H1 (cell line): ENCODE measurements at regions not wholly inside any gene's neighbourhood (a gene's known extent, or its start where the extent isn't known, plus 50 kb on each side); places are given as distances from the start of the nearest gene placed in this dataset.

Source experiments
- ATF2 ChIP-seq: IDR thresholded peaks from 2 replicates; pipeline ENCODE4 v1.6.1; 2012; ENCODE audit warnings: low read length, inconsistent platforms
- BACH1 ChIP-seq: IDR thresholded peaks from 2 replicates; pipeline ENCODE4 v1.6.1; 2012; ENCODE audit warnings: low read length, improper control_type of control experiment
- CBX5 ChIP-seq: fragments of 300-800, 300-1000 bp; sonication (generic); IDR thresholded peaks from 2 replicates; pipeline ENCODE4 v1.7.1; 2016; ENCODE audit warnings: antibody characterized with exemption, low read length, low read depth
- CREB1 ChIP-seq: IDR thresholded peaks from 2 replicates; pipeline ENCODE4 v1.6.1; 2012; ENCODE audit warnings: inconsistent platforms
- EZH2 ChIP-seq: fragments of 200-600 bp; sonication (generic); IDR thresholded peaks from 2 replicates; pipeline ENCODE4 v1.7.1; 2012; ENCODE audit warnings: low read depth, mild to moderate bottlenecking, moderate library complexity, low read length, inconsistent platforms; ENCODE audit not compliant: severe bottlenecking
- GTF2F1 ChIP-seq: IDR thresholded peaks from 2 replicates; pipeline ENCODE4 v1.6.1; 2012; ENCODE audit warnings: low read depth, low read length, improper control_type of control experiment, borderline replicate concordance
- MAFK ChIP-seq: IDR thresholded peaks from 2 replicates; pipeline ENCODE4 v1.6.1; 2012; ENCODE audit warnings: low read depth, mild to moderate bottlenecking, improper control_type of control experiment, low read length
- POLR2A ChIP-seq, 2 experiments: IDR thresholded peaks; 1 replicate in 1 of 2; 2 replicates in 1 of 2; pipeline ENCODE4 v1.6.1; 2011; ENCODE audit warnings: low read depth in 2 of 2, low read length in 2 of 2, mild to moderate bottlenecking in 2 of 2; ENCODE audit errors: control extremely low read depth in 1 of 2
- SAP30 ChIP-seq: fragments of 300-600 bp; sonication (generic); IDR thresholded peaks from 2 replicates; pipeline ENCODE4 v1.7.1; 2012; ENCODE audit warnings: low read length, moderate library complexity, mild to moderate bottlenecking, inconsistent platforms; ENCODE audit not compliant: insufficient read depth, insufficient replicate concordance
- TCF12 ChIP-seq: IDR thresholded peaks from 2 replicates; pipeline ENCODE4 v1.6.1; 2011; ENCODE audit warnings: low read depth, mild to moderate bottlenecking, low read length
- TF ChIP-seq, protein P1 (sequence below): fragments of 300-600 bp; sonication (generic); IDR thresholded peaks from 2 replicates; pipeline ENCODE4 v1.7.1; 2012; ENCODE audit warnings: low read length, moderate library complexity, mild to moderate bottlenecking, inconsistent platforms; ENCODE audit not compliant: insufficient replicate concordance

GRCh38 chr12:114294303-114294685 is 111.7 kb downstream of the TBX5 start (continued):
- TF ChIP-seq, protein P1, sequence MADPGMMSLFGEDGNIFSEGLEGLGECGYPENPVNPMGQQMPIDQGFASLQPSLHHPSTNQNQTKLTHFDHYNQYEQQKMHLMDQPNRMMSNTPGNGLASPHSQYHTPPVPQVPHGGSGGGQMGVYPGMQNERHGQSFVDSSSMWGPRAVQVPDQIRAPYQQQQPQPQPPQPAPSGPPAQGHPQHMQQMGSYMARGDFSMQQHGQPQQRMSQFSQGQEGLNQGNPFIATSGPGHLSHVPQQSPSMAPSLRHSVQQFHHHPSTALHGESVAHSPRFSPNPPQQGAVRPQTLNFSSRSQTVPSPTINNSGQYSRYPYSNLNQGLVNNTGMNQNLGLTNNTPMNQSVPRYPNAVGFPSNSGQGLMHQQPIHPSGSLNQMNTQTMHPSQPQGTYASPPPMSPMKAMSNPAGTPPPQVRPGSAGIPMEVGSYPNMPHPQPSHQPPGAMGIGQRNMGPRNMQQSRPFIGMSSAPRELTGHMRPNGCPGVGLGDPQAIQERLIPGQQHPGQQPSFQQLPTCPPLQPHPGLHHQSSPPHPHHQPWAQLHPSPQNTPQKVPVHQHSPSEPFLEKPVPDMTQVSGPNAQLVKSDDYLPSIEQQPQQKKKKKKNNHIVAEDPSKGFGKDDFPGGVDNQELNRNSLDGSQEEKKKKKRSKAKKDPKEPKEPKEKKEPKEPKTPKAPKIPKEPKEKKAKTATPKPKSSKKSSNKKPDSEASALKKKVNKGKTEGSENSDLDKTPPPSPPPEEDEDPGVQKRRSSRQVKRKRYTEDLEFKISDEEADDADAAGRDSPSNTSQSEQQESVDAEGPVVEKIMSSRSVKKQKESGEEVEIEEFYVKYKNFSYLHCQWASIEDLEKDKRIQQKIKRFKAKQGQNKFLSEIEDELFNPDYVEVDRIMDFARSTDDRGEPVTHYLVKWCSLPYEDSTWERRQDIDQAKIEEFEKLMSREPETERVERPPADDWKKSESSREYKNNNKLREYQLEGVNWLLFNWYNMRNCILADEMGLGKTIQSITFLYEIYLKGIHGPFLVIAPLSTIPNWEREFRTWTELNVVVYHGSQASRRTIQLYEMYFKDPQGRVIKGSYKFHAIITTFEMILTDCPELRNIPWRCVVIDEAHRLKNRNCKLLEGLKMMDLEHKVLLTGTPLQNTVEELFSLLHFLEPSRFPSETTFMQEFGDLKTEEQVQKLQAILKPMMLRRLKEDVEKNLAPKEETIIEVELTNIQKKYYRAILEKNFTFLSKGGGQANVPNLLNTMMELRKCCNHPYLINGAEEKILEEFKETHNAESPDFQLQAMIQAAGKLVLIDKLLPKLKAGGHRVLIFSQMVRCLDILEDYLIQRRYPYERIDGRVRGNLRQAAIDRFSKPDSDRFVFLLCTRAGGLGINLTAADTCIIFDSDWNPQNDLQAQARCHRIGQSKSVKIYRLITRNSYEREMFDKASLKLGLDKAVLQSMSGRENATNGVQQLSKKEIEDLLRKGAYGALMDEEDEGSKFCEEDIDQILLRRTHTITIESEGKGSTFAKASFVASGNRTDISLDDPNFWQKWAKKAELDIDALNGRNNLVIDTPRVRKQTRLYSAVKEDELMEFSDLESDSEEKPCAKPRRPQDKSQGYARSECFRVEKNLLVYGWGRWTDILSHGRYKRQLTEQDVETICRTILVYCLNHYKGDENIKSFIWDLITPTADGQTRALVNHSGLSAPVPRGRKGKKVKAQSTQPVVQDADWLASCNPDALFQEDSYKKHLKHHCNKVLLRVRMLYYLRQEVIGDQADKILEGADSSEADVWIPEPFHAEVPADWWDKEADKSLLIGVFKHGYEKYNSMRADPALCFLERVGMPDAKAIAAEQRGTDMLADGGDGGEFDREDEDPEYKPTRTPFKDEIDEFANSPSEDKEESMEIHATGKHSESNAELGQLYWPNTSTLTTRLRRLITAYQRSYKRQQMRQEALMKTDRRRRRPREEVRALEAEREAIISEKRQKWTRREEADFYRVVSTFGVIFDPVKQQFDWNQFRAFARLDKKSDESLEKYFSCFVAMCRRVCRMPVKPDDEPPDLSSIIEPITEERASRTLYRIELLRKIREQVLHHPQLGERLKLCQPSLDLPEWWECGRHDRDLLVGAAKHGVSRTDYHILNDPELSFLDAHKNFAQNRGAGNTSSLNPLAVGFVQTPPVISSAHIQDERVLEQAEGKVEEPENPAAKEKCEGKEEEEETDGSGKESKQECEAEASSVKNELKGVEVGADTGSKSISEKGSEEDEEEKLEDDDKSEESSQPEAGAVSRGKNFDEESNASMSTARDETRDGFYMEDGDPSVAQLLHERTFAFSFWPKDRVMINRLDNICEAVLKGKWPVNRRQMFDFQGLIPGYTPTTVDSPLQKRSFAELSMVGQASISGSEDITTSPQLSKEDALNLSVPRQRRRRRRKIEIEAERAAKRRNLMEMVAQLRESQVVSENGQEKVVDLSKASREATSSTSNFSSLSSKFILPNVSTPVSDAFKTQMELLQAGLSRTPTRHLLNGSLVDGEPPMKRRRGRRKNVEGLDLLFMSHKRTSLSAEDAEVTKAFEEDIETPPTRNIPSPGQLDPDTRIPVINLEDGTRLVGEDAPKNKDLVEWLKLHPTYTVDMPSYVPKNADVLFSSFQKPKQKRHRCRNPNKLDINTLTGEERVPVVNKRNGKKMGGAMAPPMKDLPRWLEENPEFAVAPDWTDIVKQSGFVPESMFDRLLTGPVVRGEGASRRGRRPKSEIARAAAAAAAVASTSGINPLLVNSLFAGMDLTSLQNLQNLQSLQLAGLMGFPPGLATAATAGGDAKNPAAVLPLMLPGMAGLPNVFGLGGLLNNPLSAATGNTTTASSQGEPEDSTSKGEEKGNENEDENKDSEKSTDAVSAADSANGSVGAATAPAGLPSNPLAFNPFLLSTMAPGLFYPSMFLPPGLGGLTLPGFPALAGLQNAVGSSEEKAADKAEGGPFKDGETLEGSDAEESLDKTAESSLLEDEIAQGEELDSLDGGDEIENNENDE = no peak
- TF ChIP-seq GTF2F1 (no peak), POLR2A (IDR thresholded peaks at IDR 0.05; ENCODE audit: control extremely low read depth in 1 of 2, low read depth in 2 of 2, low read length in 2 of 2) (no peak), CREB1 (no peak), EZH2 (no peak), BACH1 (no peak), MAFK (no peak), ATF2 (no peak), SAP30 (no peak), TCF12 (no peak), CBX5 (no peak)
